Activated T-helper 1 cell treated with anti-CD3 and anti-CD28 coated beads, Interleukin-12 subunit alpha, Interleukin-12 subunit beta, Interleukin-2, Interleukin-4 antibody, amounts not matched to agents 30 ng/mL and 10 ng/mL and 1 ng/mL, durations not matched to agents 14 hours and 24 hours and 36 hours (primary cell): ENCODE measurements at regions not wholly inside any gene's neighbourhood (a gene's known extent, or its start where the extent isn't known, plus 50 kb on each side); places are given as distances from the start of the nearest gene placed in this dataset.
"Not testable (repeated sequence)": the region's sequence is repeated elsewhere in the genome, so short reads cannot be mapped to it uniquely, and the experiment has no call there.

ENCODE experiments used
- DNase-seq: peaks from one replicate; pipeline ENCODE4 v3.0.0; 2021; ENCODE audit warnings: low spot score
- H3K27ac Mint-ChIP-seq: one replicate; pipeline ENCODE4 v1.8.0; 2021; ENCODE audit warnings: mild to moderate bottlenecking, mixed read lengths
- H3K27me3 Mint-ChIP-seq: one replicate; pipeline ENCODE4 v1.8.0; 2022; ENCODE audit warnings: mild to moderate bottlenecking, moderate library complexity, mixed read lengths; ENCODE audit not compliant: insufficient read depth
- H3K36me3 Mint-ChIP-seq: one replicate; pipeline ENCODE4 v1.8.0; 2021; ENCODE audit warnings: low read depth, mixed read lengths
- H3K4me1 Mint-ChIP-seq: one replicate; pipeline ENCODE4 v1.8.0; 2021; ENCODE audit warnings: low read depth, mixed read lengths
- H3K4me3 Mint-ChIP-seq: one replicate; pipeline ENCODE4 v1.8.0; 2021; ENCODE audit warnings: mild to moderate bottlenecking, moderate library complexity, mixed read lengths
- H3K9me3 Mint-ChIP-seq: one replicate; pipeline ENCODE4 v1.8.0; 2021; ENCODE audit warnings: mixed read lengths
- intact Hi-C: fragments of 100-400 bp; cut with micrococcal nuclease; formaldehyde crosslinking; loops from one replicate; pipeline ENCODE4 v1.15.1; 2024

DNA sequence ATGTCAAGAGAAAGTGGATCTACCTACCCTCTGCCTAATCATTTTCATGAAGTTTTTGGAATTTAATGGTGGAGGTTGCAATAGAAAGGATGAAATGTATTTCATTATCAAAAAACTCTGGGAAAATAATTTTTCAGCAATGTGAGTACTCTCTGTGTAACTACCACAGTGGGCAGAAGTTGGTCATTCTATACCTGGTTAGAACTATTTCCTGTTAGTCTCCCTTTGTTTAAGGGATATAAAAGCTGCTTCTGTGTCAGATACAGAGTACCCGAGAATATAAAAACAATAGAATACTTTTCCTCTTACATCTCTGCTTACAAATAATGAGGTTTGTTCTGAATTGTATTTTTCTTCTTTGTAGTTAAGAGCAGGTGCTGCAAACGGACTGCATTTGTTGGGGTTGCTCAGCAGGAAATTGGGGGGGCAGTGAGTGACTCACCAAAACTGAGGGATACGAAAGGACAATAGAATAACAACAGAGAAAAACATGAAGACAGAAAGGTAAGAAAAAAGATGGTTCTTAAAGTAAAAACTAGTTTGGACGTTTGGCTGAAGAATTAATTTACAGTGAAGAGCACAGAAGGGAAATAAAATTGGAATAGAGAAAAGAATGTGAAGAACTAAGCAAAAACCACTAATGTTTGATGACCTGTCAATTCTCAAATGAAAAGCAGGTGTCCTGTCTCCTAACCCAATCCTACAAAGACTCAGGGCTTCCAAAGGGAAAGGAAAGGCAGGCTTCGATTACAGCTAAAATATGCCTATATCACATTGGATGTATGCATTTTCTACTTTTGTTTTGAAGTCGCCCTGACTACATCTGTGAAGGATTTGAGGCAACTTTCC is 703.1 kb downstream of the RFPL4B start:
- Mint-ChIP-seq H3K36me3 (no peaks in the 10 kb centered on the region), H3K27ac (no peak overlapping the region), H3K4me1 (no peaks in the 10 kb centered on the region), H3K9me3 (no peaks in the 10 kb centered on the region), H3K4me3 (no peak overlapping the region), H3K27me3 (no peaks in the 10 kb centered on the region)
- intact Hi-C loops = no loop called here
- no peak for DNase-seq

DNA sequence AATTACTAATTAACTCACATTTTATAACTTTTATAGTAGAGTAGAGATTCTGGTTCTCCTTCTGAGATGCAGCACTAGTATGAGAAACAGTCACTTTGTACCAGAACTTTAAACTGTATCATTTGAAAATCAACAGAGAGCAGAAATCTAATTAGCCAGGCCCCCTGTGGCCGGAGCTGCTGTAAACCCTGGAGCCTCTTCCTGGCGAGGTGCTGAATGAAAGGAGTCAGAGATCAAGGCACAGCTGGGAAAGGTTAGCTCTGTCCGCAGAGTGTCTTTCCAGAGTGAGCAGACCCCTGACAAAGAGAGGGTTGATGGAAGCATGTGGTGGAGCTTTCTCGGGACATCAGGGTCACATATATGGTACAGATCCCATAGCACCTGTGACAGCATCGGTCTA is 703.8 kb downstream of the RFPL4B start:
- no peak overlapping the region for H3K27ac Mint-ChIP-seq
- no peaks in the 10 kb centered on the region for H3K4me1 Mint-ChIP-seq
- intact Hi-C loops = no loop called here
- no peaks in the 10 kb centered on the region for H3K36me3 Mint-ChIP-seq
- H3K27me3 Mint-ChIP-seq = no peaks in the 10 kb centered on the region
- DNase-seq = no peak
- H3K9me3 Mint-ChIP-seq = no peaks in the 10 kb centered on the region
- H3K4me3 Mint-ChIP-seq = no peak overlapping the region

DNA sequence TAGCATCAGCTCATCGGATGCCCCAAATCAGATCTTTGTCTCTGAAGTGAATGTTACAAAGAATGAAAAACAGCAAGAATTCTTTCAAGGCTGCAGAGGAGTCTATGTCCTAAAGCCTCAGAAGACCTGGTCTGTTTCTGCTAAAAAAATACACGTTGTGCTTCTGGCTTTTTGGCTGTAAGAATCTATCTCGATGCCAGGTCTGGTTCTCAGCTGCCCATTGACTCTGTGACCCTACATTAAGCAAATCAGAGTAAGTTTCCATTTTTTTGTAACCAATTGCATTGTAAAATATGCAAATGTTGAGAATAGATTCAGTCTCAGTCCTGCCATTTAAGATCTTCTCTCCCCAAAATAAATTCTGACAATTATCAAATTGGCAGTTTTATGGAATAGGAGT is 705.4 kb downstream of the RFPL4B start:
- H3K36me3 Mint-ChIP-seq = no peaks in the 10 kb centered on the region
- no peaks in the 10 kb centered on the region for H3K9me3 Mint-ChIP-seq
- intact Hi-C loops = no loop called here
- H3K4me3 Mint-ChIP-seq = no peak overlapping the region
- no peaks in the 10 kb centered on the region for H3K4me1 Mint-ChIP-seq
- no peak overlapping the region for H3K27ac Mint-ChIP-seq
- H3K27me3 Mint-ChIP-seq = no peaks in the 10 kb centered on the region
- DNase-seq = no peak

DNA sequence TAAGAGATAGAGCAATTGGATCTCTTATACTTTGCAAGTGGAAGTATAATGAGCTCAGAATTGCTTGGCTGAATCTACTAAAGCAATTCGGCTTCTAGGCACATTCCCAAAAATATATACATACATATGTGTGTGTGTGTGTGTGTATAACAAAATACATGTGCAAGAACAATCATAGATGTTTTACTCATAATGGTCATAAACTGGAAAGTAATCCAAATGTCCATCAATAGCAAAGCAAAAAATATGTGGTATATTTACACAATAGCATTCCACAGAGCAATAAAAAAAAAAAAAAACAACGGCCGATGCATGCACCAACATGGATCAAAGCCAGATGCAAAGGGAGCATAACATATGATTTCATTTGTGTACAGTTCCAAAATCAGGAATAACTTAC is 707.9 kb downstream of the RFPL4B start:
- no peaks in the 10 kb centered on the region for H3K9me3 Mint-ChIP-seq
- no peaks in the 10 kb centered on the region for H3K4me1 Mint-ChIP-seq
- no peak overlapping the region for H3K27ac Mint-ChIP-seq
- no peak overlapping the region for H3K4me3 Mint-ChIP-seq
- H3K36me3 Mint-ChIP-seq = no peaks in the 10 kb centered on the region
- no peak for DNase-seq
- intact Hi-C loops = no loop called here
- H3K27me3 Mint-ChIP-seq = no peaks in the 10 kb centered on the region

DNA sequence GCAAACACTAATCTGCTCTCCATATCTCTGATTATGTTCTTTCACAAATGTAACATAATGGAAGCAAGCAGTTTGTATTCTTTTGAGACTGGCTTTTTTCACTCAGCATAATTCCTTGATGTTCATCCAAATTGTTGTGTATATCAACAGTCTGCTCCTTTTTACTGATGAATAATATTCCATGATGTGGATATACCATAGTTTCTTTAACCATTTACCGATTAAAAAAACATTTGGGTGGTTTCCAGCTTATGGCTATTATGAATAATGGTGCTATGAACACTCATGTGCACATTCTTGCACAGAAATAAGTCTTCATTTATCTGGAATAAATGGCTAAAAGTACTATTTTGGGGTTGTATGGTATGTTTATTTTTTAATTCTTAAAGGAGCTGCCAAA is 708.9 kb downstream of the RFPL4B start:
- Mint-ChIP-seq H3K9me3 (no peaks in the 10 kb centered on the region), H3K27ac (no peak overlapping the region), H3K4me1 (no peaks in the 10 kb centered on the region), H3K4me3 (no peak overlapping the region), H3K27me3 (no peaks in the 10 kb centered on the region), H3K36me3 (no peaks in the 10 kb centered on the region)
- no peak for DNase-seq
- intact Hi-C loops = no loop called here

DNA sequence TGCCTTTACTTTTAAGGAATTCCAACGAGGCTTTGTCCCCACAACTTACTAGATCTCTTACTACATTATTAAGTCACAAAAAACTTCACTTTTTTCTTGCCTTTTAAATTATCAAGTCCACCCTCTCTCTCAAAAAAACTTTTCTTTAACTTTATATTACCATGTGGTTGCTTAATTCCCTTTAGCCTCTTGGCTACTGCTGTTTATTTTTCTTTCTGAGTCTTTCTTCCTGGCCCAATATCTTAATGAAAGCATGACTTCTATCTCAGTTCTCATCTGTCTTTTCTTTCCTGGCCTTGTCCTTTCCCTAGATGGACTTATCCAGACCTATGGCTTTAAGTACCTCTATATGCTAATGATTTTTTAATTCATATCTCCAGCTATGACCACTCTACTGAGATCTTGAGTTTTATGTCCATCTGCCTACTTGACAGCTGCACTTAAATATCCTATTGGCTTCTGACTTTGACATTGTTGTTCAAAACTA is 710.5 kb downstream of the RFPL4B start:
- no peak for DNase-seq
- H3K27me3 Mint-ChIP-seq = no peaks in the 10 kb centered on the region
- no peaks in the 10 kb centered on the region for H3K9me3 Mint-ChIP-seq
- no peaks in the 10 kb centered on the region for H3K36me3 Mint-ChIP-seq
- no peak overlapping the region for H3K27ac Mint-ChIP-seq
- no peaks in the 10 kb centered on the region for H3K4me1 Mint-ChIP-seq
- no peak overlapping the region for H3K4me3 Mint-ChIP-seq
- intact Hi-C loops = no loop called here

DNA sequence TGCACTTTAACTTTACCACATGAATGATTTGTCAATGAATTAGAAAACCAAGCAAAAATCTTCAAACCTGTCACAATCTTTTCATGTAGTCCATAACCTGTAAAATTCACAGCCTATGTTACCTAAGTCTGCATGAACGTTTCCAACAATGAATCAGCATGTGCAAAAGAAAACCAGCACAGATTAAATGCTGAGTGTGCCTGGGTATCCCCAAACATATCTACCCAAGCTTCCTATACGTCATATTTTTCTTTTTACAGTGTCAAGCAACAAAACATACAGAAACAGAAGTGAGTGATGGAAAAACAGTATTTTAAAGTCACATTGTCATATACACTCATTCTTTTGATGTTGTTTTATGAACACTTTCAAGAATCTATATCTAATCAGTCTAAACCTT is 713.5 kb downstream of the RFPL4B start:
- DNase-seq = no peak
- no peaks in the 10 kb centered on the region for H3K27me3 Mint-ChIP-seq
- intact Hi-C loops = no loop called here
- H3K4me1 Mint-ChIP-seq = no peaks in the 10 kb centered on the region
- H3K36me3 Mint-ChIP-seq = no peaks in the 10 kb centered on the region
- no peak overlapping the region for H3K4me3 Mint-ChIP-seq
- no peaks in the 10 kb centered on the region for H3K9me3 Mint-ChIP-seq
- no peak overlapping the region for H3K27ac Mint-ChIP-seq

DNA sequence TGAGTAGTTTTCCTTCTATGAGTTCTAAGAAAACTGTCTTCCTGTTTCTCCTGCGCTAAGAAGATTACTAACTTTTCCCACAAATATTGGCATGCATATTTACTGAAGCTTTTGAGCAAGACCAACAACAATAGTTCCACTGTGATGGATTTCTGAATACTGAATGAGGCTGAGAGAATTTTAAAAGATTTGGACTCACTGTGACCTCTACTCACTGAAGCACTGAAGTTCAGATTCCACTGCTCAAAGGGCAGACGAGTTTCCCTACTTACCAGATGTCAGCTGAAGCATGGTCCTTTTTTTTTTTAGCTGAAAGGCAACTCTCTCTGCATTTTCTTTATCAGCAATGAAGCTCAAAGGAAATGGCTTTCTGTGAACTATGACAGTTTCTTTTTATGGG is 718.5 kb downstream of the RFPL4B start:
- intact Hi-C loops = no loop called here
- Mint-ChIP-seq H3K9me3 (no peaks in the 10 kb centered on the region), H3K4me3 (no peak overlapping the region), H3K27me3 (no peaks in the 10 kb centered on the region), H3K27ac (no peak overlapping the region), H3K36me3 (no peaks in the 10 kb centered on the region), H3K4me1 (no peaks in the 10 kb centered on the region)
- DNase-seq = no peak

DNA sequence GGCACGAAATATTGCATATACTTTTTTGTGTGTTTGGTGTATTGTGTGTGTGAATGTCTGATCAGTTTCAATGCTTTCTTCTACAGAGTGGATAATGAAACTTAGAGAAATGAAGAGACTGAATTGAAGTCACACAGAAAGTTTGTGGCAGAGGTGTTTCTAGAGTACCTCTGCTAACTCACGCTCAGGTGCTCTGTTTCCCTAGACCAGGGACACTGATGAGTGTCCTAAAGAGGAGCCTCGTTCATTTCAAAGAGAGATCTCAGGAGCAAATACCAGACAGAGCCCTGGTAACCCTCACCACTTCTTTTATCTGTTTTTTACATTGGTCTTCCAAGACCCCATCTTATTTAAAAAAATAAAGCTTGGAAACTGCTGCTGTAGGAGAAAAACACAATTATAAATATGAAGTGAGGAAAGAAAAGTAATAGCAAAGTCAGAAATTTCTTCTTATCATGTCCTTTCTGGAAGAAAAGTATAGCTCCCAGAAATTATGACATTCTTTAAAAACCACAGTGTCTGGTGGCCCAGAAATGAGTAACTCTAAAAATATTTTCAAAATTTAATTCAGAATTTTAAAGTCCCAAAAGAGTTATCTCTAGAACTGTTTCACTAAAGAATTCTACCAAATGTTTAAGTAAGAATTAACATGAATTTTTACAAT is 720.6 kb downstream of the RFPL4B start:
- Mint-ChIP-seq H3K4me1 (no peaks in the 10 kb centered on the region), H3K27ac (no peak overlapping the region), H3K36me3 (no peaks in the 10 kb centered on the region), H3K4me3 (no peak overlapping the region), H3K9me3 (no peaks in the 10 kb centered on the region), H3K27me3 (no peaks in the 10 kb centered on the region)
- intact Hi-C loops = no loop called here
- no peak for DNase-seq

DNA sequence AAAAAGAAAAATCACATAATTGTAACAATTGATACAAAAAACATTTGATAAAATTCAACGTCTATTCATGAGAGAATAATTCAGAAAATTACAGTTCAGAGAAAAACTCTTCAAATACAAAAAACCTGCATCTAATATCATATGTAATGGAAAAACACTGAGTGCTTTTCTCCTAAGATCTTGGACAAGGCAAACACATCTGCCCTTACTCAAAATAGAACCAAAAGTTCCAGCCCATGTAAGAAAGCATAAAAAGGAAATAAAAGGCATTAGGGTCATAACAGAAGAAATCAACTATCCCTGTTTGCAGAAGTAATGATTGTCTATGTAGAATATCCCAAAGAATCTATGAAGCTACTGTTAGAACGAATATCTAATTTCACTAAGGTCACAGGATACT is 721.4 kb downstream of the RFPL4B start:
- Mint-ChIP-seq H3K36me3 (no peaks in the 10 kb centered on the region), H3K4me3 (no peak overlapping the region), H3K27me3 (no peaks in the 10 kb centered on the region), H3K27ac (no peak overlapping the region), H3K4me1 (no peaks in the 10 kb centered on the region), H3K9me3 (no peaks in the 10 kb centered on the region)
- DNase-seq = no peak
- intact Hi-C loops = no loop called here

DNA sequence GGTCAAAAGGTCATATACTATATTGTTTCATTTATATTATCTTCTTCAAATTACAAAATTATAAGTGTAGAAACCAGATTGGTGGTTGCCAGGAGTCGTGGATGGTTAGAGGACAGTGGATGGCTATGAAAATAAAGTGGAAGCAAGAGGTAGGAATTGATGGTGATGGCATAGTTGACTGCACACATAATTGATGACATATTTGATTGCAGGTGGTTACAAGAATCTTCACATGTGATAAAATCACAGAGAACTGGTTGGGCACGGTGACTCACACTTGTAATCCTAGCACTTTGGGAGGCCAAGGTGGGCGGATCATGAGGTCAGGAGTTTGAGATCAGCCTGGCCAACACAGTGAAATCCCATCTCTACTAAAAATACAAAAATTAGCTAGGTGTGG is 723.6 kb downstream of the RFPL4B start:
- H3K27me3 Mint-ChIP-seq, H3K4me3 Mint-ChIP-seq, DNase-seq, H3K36me3 Mint-ChIP-seq, H3K4me1 Mint-ChIP-seq, H3K9me3 Mint-ChIP-seq, intact Hi-C loops, H3K27ac Mint-ChIP-seq: not testable (repeated sequence)

DNA sequence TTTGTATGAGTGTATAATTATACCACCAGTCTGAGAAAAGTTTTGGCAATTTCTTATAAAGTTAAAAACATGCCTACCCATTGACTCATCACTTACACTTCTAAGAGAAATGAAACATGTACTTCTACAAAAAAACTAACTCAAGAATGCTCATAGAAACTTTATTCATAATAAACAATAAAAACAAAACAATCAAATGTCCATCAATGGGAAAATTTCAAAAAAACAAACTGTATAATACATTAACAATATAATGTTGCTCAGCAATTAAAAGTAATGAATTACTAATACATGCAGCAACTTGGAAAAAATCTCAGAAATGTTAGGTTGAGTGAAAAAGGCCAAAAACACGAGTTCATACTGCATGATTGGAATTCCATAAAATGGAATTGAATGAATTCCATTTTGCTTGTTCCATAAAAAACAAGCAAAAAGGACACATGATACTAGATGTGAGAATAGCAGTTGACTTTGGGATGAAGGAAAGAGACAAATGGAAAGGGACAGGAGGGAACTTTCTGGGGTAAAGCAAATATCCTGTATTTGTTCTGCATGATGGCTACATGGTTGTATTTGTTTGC is 726.6 kb downstream of the RFPL4B start:
- no peak overlapping the region for H3K4me3 Mint-ChIP-seq
- no peaks in the 10 kb centered on the region for H3K36me3 Mint-ChIP-seq
- intact Hi-C loops = no loop called here
- H3K9me3 Mint-ChIP-seq = no peaks in the 10 kb centered on the region
- H3K4me1 Mint-ChIP-seq = no peaks in the 10 kb centered on the region
- H3K27ac Mint-ChIP-seq = no peak overlapping the region
- no peak for DNase-seq
- H3K27me3 Mint-ChIP-seq = no peaks in the 10 kb centered on the region

DNA sequence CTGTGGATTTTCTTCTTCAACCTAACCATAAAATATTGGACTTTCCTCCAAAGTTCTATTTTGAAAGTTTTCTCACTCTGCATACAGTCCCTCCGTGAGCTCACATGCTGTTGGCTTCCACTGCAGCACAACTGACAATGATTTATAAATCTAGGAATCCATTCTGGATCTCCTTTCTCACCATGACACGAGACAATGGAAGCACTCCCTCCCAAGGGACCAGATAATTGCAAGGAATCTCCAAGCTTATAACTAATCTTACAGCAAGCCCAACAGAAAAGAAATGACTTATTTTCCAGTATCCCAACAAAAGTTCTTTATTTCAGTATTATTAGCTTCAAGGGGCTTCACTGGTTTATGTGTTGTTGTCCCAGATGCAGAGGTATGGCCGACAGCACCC is 729.0 kb downstream of the RFPL4B start:
- DNase-seq = no peak
- H3K36me3 Mint-ChIP-seq = no peaks in the 10 kb centered on the region
- H3K9me3 Mint-ChIP-seq = no peaks in the 10 kb centered on the region
- H3K27ac Mint-ChIP-seq = no peak overlapping the region
- H3K4me1 Mint-ChIP-seq = no peaks in the 10 kb centered on the region
- no peaks in the 10 kb centered on the region for H3K27me3 Mint-ChIP-seq
- intact Hi-C loops = no loop called here
- no peak overlapping the region for H3K4me3 Mint-ChIP-seq
